IMR-90 (cell line): ENCODE measurements at regions not wholly inside any gene's neighbourhood (a gene's known extent, or its start where the extent isn't known, plus 50 kb on each side); places are given as distances from the start of the nearest gene placed in this dataset.
"Not testable (repeated sequence)": the region's sequence is repeated elsewhere in the genome, so short reads cannot be mapped to it uniquely, and the experiment has no call there.

Experiments used
- ATAC-seq: fragments of 200-7000 bp; cut with Tn5 transposase; 2 replicates; pipeline ENCODE4 v1.9.1; 2020; ENCODE audit warnings: low read depth, mild to moderate bottlenecking, moderate library complexity
- BruUV-seq: library from RNA; stranded (reverse); fragments of 400-500 nt; replicated peaks from 2 replicates; lab custom pipeline; 2021; lab: Mats Ljungman, UMichigan
- CTCF ChIA-PET: fragments of 300-600 bp; formaldehyde crosslinking; extraction: SDS; loops from one replicate; lab custom pipeline; 2021; ENCODE audit warnings: antibody characterized with exemption; lab: Yijun Ruan, JAX
- POLR2A ChIA-PET: fragments of 300-600 bp; sonication (Branson Sonifier 250); formaldehyde crosslinking; loops from one replicate; lab custom pipeline; 2022; ENCODE audit warnings: antibody characterized with exemption; ENCODE audit not compliant: unreplicated experiment; lab: Charles Lee
- DNase-seq: peaks from one replicate; pipeline ENCODE4 v3.0.0; 2013
- H2AFZ ChIP-seq: replicated peaks from 2 replicates; pipeline ENCODE3; 2013; ENCODE audit warnings: low read length, mild to moderate bottlenecking; ENCODE audit not compliant: poor library complexity
- H2AK5ac ChIP-seq: 2 replicates; pipeline ENCODE4 v1.6.1; 2013; ENCODE audit warnings: low read depth, low read length, inconsistent platforms
- H2AK9ac ChIP-seq: replicated peaks from 2 replicates; pipeline ENCODE3; 2013; ENCODE audit warnings: mild to moderate bottlenecking, low read depth, low read length, moderate library complexity; ENCODE audit not compliant: poor library complexity
- H2BK120ac ChIP-seq: 2 replicates; pipeline ENCODE4 v1.6.1; 2013; ENCODE audit warnings: low read depth, low read length, inconsistent platforms
- H2BK15ac ChIP-seq: 3 replicates; pipeline ENCODE4 v1.6.1; 2013; ENCODE audit warnings: low read depth, low read length, inconsistent platforms
- H2BK20ac ChIP-seq: 2 replicates; pipeline ENCODE4 v1.6.1; 2013; ENCODE audit warnings: low read depth, mild to moderate bottlenecking, inconsistent platforms, low read length, moderate library complexity
- H2BK5ac ChIP-seq: 2 replicates; pipeline ENCODE4 v1.6.1; 2013; ENCODE audit warnings: mild to moderate bottlenecking, low read depth, low read length, inconsistent platforms; ENCODE audit not compliant: poor library complexity, severe bottlenecking
- H3K14ac ChIP-seq: replicated peaks from 2 replicates; pipeline ENCODE4 v1.6.1; 2013; ENCODE audit warnings: low read depth, low read length, inconsistent platforms
- H3K18ac ChIP-seq: 2 replicates; pipeline ENCODE4 v1.6.1; 2013; ENCODE audit warnings: low read depth, low read length, control low read depth
- H3K23ac ChIP-seq: 2 replicates; pipeline ENCODE4 v1.6.1; 2013; ENCODE audit warnings: low read depth, low read length, inconsistent platforms
- H3K27ac ChIP-seq: 2 replicates; pipeline ENCODE4 v1.5.1; 2013; ENCODE audit warnings: mild to moderate bottlenecking, control low read depth, low read length; ENCODE audit not compliant: insufficient read depth
- H3K27me3 ChIP-seq: 2 replicates; pipeline ENCODE4 v1.6.1; 2013; ENCODE audit warnings: low read length; ENCODE audit not compliant: control insufficient read depth, insufficient read depth
- H3K36me3 ChIP-seq: 2 replicates; pipeline ENCODE4 v1.6.1; 2013; ENCODE audit warnings: low read length, mixed read lengths; ENCODE audit not compliant: control insufficient read depth, insufficient read depth
- H3K4ac ChIP-seq: 2 replicates; pipeline ENCODE4 v1.6.1; 2013; ENCODE audit warnings: low read depth, low read length, inconsistent platforms
- H3K4me1 ChIP-seq: 2 replicates; pipeline ENCODE4 v1.6.1; 2013; ENCODE audit warnings: low read length, mixed read lengths; ENCODE audit not compliant: control insufficient read depth, insufficient read depth
- H3K4me2 ChIP-seq: 2 replicates; pipeline ENCODE4 v1.6.1; 2013; ENCODE audit warnings: low read depth, mild to moderate bottlenecking, control low read depth, low read length, moderate library complexity
- H3K4me3 ChIP-seq: 2 replicates; pipeline ENCODE4 v1.5.1; 2013; ENCODE audit warnings: low read depth, mild to moderate bottlenecking, control low read depth, low read length, moderate library complexity; ENCODE audit not compliant: insufficient read depth
- H3K56ac ChIP-seq: 2 replicates; pipeline ENCODE4 v1.6.1; 2013; ENCODE audit warnings: low read length, inconsistent platforms; ENCODE audit not compliant: insufficient read depth; ENCODE audit errors: extremely low read depth
- H3K79me1 ChIP-seq, 2 experiments: 2 replicates each; pipeline ENCODE4 v1.6.1; 2013; ENCODE audit warnings: low read length in 2 of 2, inconsistent platforms in 1 of 2, low read depth in 1 of 2
- H3K9ac ChIP-seq: 2 replicates; pipeline ENCODE4 v1.6.1; 2013; ENCODE audit warnings: low read depth, low read length, control low read depth
- H3K9me1 ChIP-seq: 2 replicates; pipeline ENCODE4 v1.6.1; 2013; ENCODE audit warnings: low read length, inconsistent platforms; ENCODE audit not compliant: insufficient read depth
- H3K9me3 ChIP-seq: 2 replicates; pipeline ENCODE4 v1.6.1; 2013; ENCODE audit warnings: low read length; ENCODE audit not compliant: control insufficient read depth, insufficient read depth
- H4K20me1 ChIP-seq: 2 replicates; pipeline ENCODE4 v1.6.1; 2013; ENCODE audit warnings: low read length, inconsistent platforms; ENCODE audit not compliant: insufficient read depth
- H4K5ac ChIP-seq: 2 replicates; pipeline ENCODE4 v1.6.1; 2013; ENCODE audit warnings: mild to moderate bottlenecking, low read depth, low read length, control low read depth
- H4K8ac ChIP-seq, 2 experiments: 2 replicates each; pipeline ENCODE4 v1.6.1; 2013; ENCODE audit warnings: low read depth in 2 of 2, low read length in 2 of 2, control low read depth in 1 of 2, inconsistent platforms in 1 of 2
- H4K91ac ChIP-seq: 2 replicates; pipeline ENCODE4 v1.6.1; 2013; ENCODE audit warnings: low read depth, low read length, inconsistent platforms; ENCODE audit not compliant: insufficient read depth
- WGBS, 2 experiments: methylation state at CpG; one replicate each; pipeline versions ENCODE4 v1.1.5 to v1.1.7; 2013; ENCODE audit warnings: missing lambda C conversion rate in 2 of 2; ENCODE audit not compliant: insufficient read length in 1 of 2; ENCODE audit errors: extremely low coverage in 2 of 2; 5-methylcytosine and 5-hydroxymethylcytosine counted together
- dilution Hi-C: fragments of 300-500 bp; cut with HindIII; formaldehyde crosslinking; loops from one replicate; pipeline ENCODE4 v1.14.3; 2018; ENCODE audit warnings: low sequenced_read_pairs; ENCODE audit not compliant: unreplicated experiment
- in situ Hi-C: fragments of 300-500 bp; cut with MboI; formaldehyde crosslinking; loops from 3 replicates; pipeline ENCODE4 v1.14.3; 2019; ENCODE audit warnings: low sequenced_read_pairs, inconsistent platforms, mixed read lengths
- intact Hi-C: fragments of 100-400 bp; cut with micrococcal nuclease; formaldehyde crosslinking; loops from 2 replicates; pipeline ENCODE4 v1.10.0; 2022

- H3K36me3 ChIP-seq, H4K91ac ChIP-seq, POLR2A ChIA-PET, H3K9ac ChIP-seq, H3K4me1 ChIP-seq, H3K79me1 ChIP-seq, H3K27ac ChIP-seq, H2AK5ac ChIP-seq, H2BK20ac ChIP-seq, H2BK15ac ChIP-seq, H4K20me1 ChIP-seq, H4K8ac ChIP-seq, H2AFZ ChIP-seq, CTCF ChIA-PET, H3K56ac ChIP-seq, H3K18ac ChIP-seq, H3K23ac ChIP-seq, H3K4me3 ChIP-seq, H3K9me3 ChIP-seq, H3K9me1 ChIP-seq, intact Hi-C loops, H3K14ac ChIP-seq, H2BK120ac ChIP-seq, H2BK5ac ChIP-seq, in situ Hi-C loops, H2AK9ac ChIP-seq, DNase-seq, H4K5ac ChIP-seq, BruUV-seq, dilution Hi-C loops, H3K4ac ChIP-seq: not testable (repeated sequence)
- 9% methylated on average over 20 of the region's 92 CpGs; no CpG with 5 or more reads in 1 of the 2 experiments for WGBS, 2 experiments
- H3K27me3 ChIP-seq = peaks cover 25% of the 10 kb centered on the region
- H3K4me2 ChIP-seq = peak overlapping the region; percentile 76; the same call in 1 of the 2 replicates
- ATAC-seq = peak; percentile 11; the same call in 1 of the 2 replicates
Observed at GRCh38 chr17:62137734-62138624, 72.9 kb upstream of the MED13 start.

DNA sequence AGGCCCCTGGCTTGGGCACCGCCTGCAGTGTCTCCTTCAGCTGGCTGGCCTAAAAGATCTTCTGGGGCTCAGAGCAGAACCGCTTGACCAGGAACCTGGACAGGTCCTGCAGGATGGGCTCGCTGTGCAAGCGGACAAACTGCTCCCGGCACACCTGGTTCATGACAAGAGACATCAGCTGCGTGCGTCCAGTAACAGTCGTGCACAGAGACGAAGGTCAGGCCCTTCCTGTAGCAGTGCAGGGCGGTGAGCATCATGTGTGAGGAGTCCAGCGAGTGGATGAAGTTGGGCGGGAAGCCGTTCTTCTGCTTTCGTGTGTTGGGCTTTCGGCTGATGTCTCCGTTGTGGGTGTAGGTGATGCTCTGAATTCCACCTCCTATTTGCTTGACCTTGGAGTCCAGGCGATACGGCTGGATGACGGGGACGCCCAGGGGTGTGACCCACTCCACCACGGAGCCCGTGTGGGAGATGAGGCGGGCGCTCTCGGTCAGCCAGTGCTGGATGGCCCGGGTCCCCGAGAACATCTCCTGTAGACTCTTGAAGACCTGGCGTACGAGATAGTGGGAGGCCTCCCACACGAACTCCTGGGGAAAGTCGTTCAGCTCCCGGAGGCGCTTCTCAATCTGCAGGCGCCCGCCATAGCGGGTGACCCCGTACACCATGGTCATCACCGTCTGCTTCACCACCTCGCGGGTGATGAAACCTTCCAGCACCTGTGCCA, 72.1 kb upstream of the MED13 start:
- H4K5ac ChIP-seq, in situ Hi-C loops, DNase-seq, H4K8ac ChIP-seq, H4K91ac ChIP-seq, H3K9me1 ChIP-seq, H3K18ac ChIP-seq, H3K14ac ChIP-seq, ATAC-seq, H3K4me1 ChIP-seq, H2AK9ac ChIP-seq, H3K9me3 ChIP-seq, H3K36me3 ChIP-seq, H3K4me2 ChIP-seq, BruUV-seq, CTCF ChIA-PET, H2BK5ac ChIP-seq, H4K20me1 ChIP-seq, H2BK20ac ChIP-seq, POLR2A ChIA-PET, dilution Hi-C loops, intact Hi-C loops, H3K4me3 ChIP-seq, H2BK120ac ChIP-seq, H3K79me1 ChIP-seq, H3K4ac ChIP-seq, H3K23ac ChIP-seq, H2BK15ac ChIP-seq, H3K56ac ChIP-seq, H3K27ac ChIP-seq, H2AFZ ChIP-seq, H3K9ac ChIP-seq, H2AK5ac ChIP-seq: not testable (repeated sequence)
- H3K27me3 ChIP-seq = peaks cover 25% of the 10 kb centered on the region
- 92% methylated on average over 26 of the region's 40 CpGs; no CpG with 5 or more reads in 1 of the 2 experiments for WGBS, 2 experiments
